GM21515 (cell line): ENCODE measurements at regions not wholly inside any gene's neighbourhood (a gene's known extent, or its start where the extent isn't known, plus 50 kb on each side); places are given as distances from the start of the nearest gene placed in this dataset.

Source experiments
- ATAC-seq: cut with Tn5 transposase; IDR thresholded peaks from one replicate; pipeline ENCODE4 v1.9.1; 2021; ENCODE audit not compliant: unreplicated experiment

- ATAC-seq, result no peak
Measured at GRCh38 chr5:40010436-40010835, 585.7 kb upstream of the DAB2 start.

GRCh38 chr5:40006260-40006659 is 581.5 kb upstream of the DAB2 start:
- ATAC-seq, result no peak

DNA sequence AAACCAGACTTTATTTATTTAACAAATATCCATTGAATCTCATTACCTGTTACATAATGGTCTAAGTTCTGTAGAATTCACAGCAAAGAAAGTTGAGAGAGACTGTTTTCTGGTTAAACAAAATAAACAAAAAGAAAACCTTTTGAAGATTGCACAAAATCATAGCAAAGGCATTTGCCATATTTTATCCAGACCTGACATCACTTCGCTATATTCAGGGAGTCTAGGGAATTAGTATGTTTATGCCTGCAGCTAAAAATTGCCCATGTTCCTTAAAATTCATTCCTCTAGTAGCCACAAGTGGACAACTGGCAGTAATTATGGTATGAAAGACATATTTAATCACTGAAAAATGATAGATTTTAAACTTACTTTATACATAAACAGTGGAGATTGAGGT is 577.0 kb upstream of the DAB2 start:
- no peak for ATAC-seq

GRCh38 chr5:39998518-39998917 is 573.7 kb upstream of the DAB2 start:
- no peak for ATAC-seq

GRCh38 chr5:39995990-39996389 is 571.2 kb upstream of the DAB2 start:
- no peak for ATAC-seq

DNA sequence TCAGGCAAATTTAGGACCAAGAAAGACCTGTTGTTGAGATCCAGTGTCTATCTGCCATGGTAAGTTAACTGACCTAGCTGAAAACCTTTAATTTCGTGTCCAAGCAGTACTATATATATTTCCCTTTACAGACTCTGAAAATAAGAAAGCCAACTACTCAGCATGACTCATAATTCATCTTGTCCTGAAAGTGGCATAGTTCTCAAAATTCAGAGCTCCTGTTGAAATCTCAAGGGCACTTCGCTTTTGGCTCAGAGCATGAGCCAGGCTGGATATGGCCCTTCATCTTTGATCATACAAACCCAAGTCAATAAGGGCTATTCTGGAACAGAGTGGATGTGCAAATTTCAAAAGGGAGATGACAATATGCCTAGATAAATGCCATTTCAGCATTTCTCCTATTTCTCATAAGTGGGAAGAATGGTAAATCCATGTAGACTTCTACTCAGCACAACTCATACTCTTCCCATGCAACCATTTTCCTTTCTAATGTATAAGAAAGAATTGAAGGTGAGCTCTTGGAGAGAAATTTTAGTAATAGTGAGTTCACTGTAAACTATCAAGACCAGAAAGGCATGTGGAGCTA is 567.9 kb upstream of the DAB2 start:
- ATAC-seq, result no peak

- no peak for ATAC-seq
Measured at GRCh38 chr5:39986614-39987013, 561.8 kb upstream of the DAB2 start.

- no peak for ATAC-seq
Measured at GRCh38 chr5:39980056-39980455, 555.3 kb upstream of the DAB2 start.

- ATAC-seq, result no peak
Measured at GRCh38 chr5:39977066-39977655, 552.4 kb upstream of the DAB2 start.

GRCh38 chr5:39970117-39970798 is 545.5 kb upstream of the DAB2 start:
- ATAC-seq, result no peak

DNA sequence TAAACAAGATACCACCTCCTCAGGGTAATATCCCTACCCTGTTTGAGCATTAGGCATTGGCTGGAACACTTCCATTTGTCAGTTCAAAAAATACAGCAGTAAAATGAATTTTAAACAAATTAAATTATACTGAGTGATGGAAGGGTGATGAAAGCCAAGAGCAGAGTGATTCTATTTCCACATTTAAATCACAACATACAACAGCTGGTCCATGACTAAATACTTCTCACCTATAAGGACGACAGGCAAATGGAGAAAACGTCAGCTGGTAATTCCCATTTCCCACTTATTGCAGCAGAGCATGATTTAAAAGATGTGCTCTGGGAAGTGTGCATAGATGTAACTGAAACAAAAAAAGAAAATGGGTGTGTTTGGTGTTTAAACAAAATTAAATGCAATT is 543.6 kb upstream of the DAB2 start:
- ATAC-seq, result no peak

- no peak for ATAC-seq
Measured at GRCh38 chr5:39955156-39955555, 530.4 kb upstream of the DAB2 start.

DNA sequence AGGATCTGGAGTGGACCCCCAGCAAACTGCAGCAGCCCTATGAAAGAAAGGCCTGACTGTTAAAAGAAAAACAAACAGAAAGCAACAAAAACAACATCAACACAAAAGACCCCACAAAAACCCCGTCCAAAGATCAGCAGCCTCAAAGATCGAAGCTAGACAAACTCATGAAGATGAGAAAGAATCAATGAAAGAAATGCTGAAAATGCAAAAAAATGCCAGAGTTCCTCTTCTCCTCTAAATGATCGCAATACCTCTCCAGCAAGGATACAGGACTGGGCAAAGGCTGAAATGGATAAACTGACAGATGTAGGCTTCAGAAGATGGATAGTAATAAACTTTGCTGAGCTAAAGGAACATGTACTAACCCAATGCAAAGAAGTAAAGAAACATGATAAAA is 526.3 kb upstream of the DAB2 start:
- ATAC-seq, result no peak

DNA sequence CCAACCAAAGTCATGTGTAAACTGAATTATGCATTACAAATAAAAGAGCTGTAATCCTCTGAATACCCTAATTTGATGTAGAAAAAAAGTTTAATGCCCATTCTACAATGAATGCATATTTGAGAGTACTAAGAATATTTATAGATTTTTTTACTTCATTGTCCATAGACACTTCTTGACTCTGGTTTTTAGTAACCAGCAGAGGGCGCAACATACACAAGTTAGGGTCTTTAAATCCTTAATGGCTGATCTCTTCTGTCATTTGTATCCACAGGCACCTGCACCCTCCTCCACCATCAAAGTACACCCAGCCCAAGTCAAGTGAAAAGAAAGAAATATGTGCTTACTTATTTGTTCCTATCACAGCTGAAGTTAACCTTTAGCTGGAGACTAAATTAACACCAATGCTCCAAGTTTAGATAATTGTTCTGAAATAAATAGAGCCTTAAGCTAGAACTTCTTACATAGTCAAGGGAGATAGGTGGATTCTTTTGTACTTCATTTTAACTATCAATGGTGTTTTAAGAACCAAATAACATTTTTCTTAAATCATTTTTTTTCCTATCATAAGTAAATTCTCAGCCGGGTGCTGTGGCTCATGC is 524.2 kb upstream of the DAB2 start:
- ATAC-seq, result peak; percentile 90

- ATAC-seq, result no peak
Measured at GRCh38 chr5:39948341-39948740, 523.6 kb upstream of the DAB2 start.

GRCh38 chr5:39947657-39948056 is 522.9 kb upstream of the DAB2 start:
- no peak for ATAC-seq

DNA sequence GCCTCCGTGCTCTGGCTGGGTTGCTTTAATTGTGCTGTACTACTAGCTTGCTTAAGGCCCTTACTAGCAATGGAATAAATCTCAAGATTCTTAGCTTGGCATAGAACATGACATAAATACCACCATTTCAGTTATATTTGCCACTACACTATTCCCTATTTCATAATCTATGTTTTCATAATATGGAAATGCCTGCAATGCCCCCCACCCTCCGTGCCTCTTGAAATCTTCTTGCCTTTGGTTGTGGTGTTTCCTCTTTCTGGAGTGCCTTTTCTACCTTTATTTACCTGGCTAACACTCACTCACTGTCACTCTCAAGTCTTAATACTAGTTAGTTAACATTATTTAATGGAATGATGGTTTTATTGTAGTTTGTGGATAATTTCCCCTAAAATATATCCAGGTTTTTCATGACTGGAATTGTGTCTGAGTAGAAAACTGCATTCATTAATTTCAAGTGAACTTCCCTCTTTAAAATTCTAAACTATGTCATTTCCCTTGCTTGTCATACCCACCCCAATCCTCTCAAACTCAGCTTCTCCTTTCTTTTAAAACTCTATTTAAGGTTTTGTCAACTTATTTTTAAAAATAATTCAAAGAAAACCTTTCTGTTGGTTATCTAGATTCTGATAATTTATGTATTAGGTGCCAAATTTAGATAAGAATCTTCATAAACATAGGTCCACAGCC is 521.7 kb upstream of the DAB2 start:
- ATAC-seq, result no peak

DNA sequence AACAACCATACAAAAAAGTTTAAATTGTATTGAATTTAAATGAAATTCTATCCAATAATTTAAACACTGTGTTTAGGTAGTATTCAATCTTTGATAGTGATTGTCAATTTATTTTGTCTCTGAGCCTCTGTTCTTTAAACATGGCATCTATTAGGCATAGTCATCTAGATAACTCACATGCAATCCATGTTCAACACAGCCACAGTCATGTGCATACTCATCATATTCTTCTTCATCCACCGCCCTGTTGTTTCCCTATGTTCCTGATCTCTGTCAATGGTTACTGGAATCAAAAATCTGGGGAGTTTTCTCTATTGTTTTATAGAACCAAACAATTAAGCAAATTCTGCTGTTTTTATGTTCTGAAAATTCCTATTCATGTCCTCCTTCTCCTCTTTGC is 521.1 kb upstream of the DAB2 start:
- ATAC-seq, result no peak

DNA sequence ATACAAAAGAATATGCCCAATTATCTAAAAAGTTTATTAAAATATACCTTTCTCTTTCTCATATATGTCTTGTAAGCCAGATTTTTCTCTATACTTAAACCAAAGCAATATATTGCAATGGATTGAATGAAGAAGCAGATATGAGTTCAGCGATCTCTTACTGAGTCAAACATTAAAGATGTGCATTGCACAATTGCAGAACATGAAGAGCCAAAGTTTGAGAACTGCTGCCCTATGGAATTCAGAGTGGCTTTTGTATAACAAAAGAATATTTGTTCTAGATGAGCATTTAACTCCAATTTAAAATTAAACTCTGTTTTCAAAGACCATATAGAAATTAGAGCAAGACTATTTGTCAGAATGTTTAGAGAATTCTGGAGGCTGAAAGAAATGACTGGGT is 519.0 kb upstream of the DAB2 start:
- ATAC-seq, result no peak

GRCh38 chr5:39942606-39943005 is 517.8 kb upstream of the DAB2 start:
- ATAC-seq, result no peak

- ATAC-seq, result no peak
Measured at GRCh38 chr5:39941416-39941815, 516.6 kb upstream of the DAB2 start.

DNA sequence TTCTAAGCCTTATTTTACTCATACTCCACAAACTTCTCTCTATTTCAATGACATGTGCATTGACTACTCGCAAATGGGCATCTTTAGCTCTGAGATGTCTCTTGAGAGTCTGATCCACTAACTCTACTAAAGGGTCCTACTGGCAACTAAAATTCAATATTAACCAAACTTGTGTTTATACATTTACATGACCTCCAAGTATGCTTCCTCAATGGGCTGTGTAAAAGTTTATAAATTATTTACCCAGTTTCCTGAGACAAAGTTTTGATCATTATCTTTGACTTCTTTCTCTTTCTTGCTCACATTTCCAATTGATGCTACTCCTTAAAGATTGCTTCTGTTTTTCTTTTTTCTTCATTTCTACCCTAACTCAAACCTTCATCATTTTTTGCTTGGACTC is 510.1 kb upstream of the DAB2 start:
- no peak for ATAC-seq
